ENCODE measurements at regions not wholly inside any gene's neighbourhood (a gene's known extent, or its start where the extent isn't known, plus 50 kb on each side); places are given as distances from the start of the nearest gene placed in this dataset.

GRCh38 chr3:31384117-31384516 is 148.6 kb upstream of the STT3B start:
- no TSS peak for BruUV-seq (replicated peaks)
- in situ Hi-C loops (cut with MboI; ENCODE audit: low sequenced_read_pairs) (no loop called here), dilution Hi-C loops (cut with HindIII; ENCODE audit: low sequenced_read_pairs, unreplicated experiment) (no loop called here), intact Hi-C loops (cut with micrococcal nuclease) (no loop called here)
- Histone ChIP-seq H3K4me3 (ENCODE audit: insufficient read depth, low read depth, low read length) (no peak overlapping the region), H3K4me2 (ENCODE audit: low read depth, low read length) (no peak overlapping the region), H3K9me3 (ENCODE audit: control insufficient read depth, insufficient read depth, low read length) (no peaks in the 10 kb centered on the region), H3K4me1 (ENCODE audit: control insufficient read depth, insufficient read depth, low read length) (no peaks in the 10 kb centered on the region), H2AK9ac (replicated peaks; ENCODE audit: low read depth, low read length, poor library complexity) (no peak overlapping the region), H3K36me3 (ENCODE audit: control insufficient read depth, insufficient read depth, low read length) (no peaks in the 10 kb centered on the region), H3K27ac (ENCODE audit: insufficient read depth, low read length) (no peak overlapping the region), H3K9me1 (ENCODE audit: insufficient read depth, low read length) (no peaks in the 10 kb centered on the region), H3K4ac (ENCODE audit: low read depth, low read length) (no peak overlapping the region), H4K91ac (ENCODE audit: insufficient read depth, low read depth, low read length) (no peak overlapping the region), H3K56ac (ENCODE audit: extremely low read depth, insufficient read depth, low read length) (no peak overlapping the region), H3K9ac (ENCODE audit: low read depth, low read length) (no peak overlapping the region), H3K18ac (ENCODE audit: low read depth, low read length) (no peak overlapping the region), H2AK5ac (ENCODE audit: low read depth, low read length) (no peak overlapping the region), H2BK15ac (ENCODE audit: low read depth, low read length) (no peak overlapping the region), H3K23ac (ENCODE audit: low read depth, low read length) (no peak overlapping the region), H4K20me1 (ENCODE audit: insufficient read depth, low read length) (no peaks in the 10 kb centered on the region), H3K14ac (replicated peaks; ENCODE audit: low read depth, low read length) (no peak overlapping the region), H4K8ac (ENCODE audit: low read depth in 2 of 2, low read length in 2 of 2) (no peak overlapping the region), H3K79me1 (ENCODE audit: low read depth in 1 of 2, low read length in 2 of 2) (no peaks in the 10 kb centered on the region), H2BK120ac (ENCODE audit: low read depth, low read length) (no peak overlapping the region), H4K5ac (ENCODE audit: low read depth, low read length) (no peak overlapping the region), H2AFZ (replicated peaks; ENCODE audit: low read length, poor library complexity) (no peak overlapping the region), H3K27me3 (ENCODE audit: control insufficient read depth, insufficient read depth, low read length) (no peaks in the 10 kb centered on the region), H2BK20ac (ENCODE audit: low read depth, low read length) (no peak overlapping the region), H2BK5ac (ENCODE audit: low read depth, low read length, poor library complexity, severe bottlenecking) (no peak overlapping the region)
- CTCF ChIA-PET, result no interaction called here
- TF ChIP-seq ELK1 (IDR thresholded peaks at IDR 0.05; ENCODE audit: borderline replicate concordance, low read depth, low read length) (no peak), POLR2A (IDR thresholded peaks at IDR 0.05; ENCODE audit: low read depth, low read length) (no peak), CEBPB (IDR thresholded peaks at IDR 0.05; ENCODE audit: low read depth, low read length) (no peak), RAD21 (IDR thresholded peaks at IDR 0.05; ENCODE audit: low read length) (no peak), MAFK (IDR thresholded peaks at IDR 0.05; ENCODE audit: low read depth, low read length) (no peak), FOS (IDR thresholded peaks at IDR 0.05; ENCODE audit: low read depth, low read length) (no peak), MAZ (IDR thresholded peaks at IDR 0.05; ENCODE audit: borderline replicate concordance, low read depth, low read length) (no peak), USF2 (IDR thresholded peaks at IDR 0.05; ENCODE audit: low read depth, low read length) (no peak), SMC3 (IDR thresholded peaks at IDR 0.05; ENCODE audit: low read depth, low read length) (no peak), NFE2L2 (IDR thresholded peaks at IDR 0.05; ENCODE audit: low read depth, low read length) (no peak), BHLHE40 (IDR thresholded peaks at IDR 0.05; ENCODE audit: low read depth, low read length) (no peak), CHD1 (IDR thresholded peaks at IDR 0.05; ENCODE audit: low read depth, low read length) (no peak), MXI1 (IDR thresholded peaks at IDR 0.05; ENCODE audit: borderline replicate concordance, low read depth, low read length) (no peak), RCOR1 (IDR thresholded peaks at IDR 0.05; ENCODE audit: insufficient replicate concordance, low read length) (no peak)
- POLR2A ChIA-PET (ENCODE audit: unreplicated experiment), result no interaction called here
- no CpG with 5 or more reads among the region's 1 CpG for WGBS, 2 experiments (ENCODE audit: extremely low coverage in 2 of 2, insufficient read length in 1 of 2)
- ATAC-seq (ENCODE audit: low read depth) (no peak), DNase-seq (no peak)

Data from IMR-90 (cell line).